Cardiac muscle cell (in vitro differentiated cells and primary cell): ENCODE measurements at regions not wholly inside any gene's neighbourhood (a gene's known extent, or its start where the extent isn't known, plus 50 kb on each side); places are given as distances from the start of the nearest gene placed in this dataset.
A peak's percentile ranks its signal among the peaks of the same experiment; 100 is the strongest.

Experiments
- DNase-seq, 2 donors: peaks; one replicate each; pipeline versions ENCODE4 v3.0.0 to v3.0.0-alpha.2; 2010 to 2017; ENCODE audit warnings: low read depth in 1 of 2, low spot score in 1 of 2
- H3K27ac ChIP-seq: fragments of 200-600 bp; sonication (generic); 2 replicates; pipeline ENCODE4 v1.5.1; 2016
- H3K27me3 ChIP-seq: fragments of 200-600 bp; sonication (generic); 2 replicates; pipeline ENCODE4 v1.6.0; 2016; ENCODE audit warnings: control low read depth
- H3K36me3 ChIP-seq: fragments of 200-600 bp; sonication (generic); 2 replicates; pipeline ENCODE4 v1.5.1; 2016; ENCODE audit warnings: control low read depth
- H3K4me1 ChIP-seq: fragments of 200-600 bp; sonication (generic); 2 replicates; pipeline ENCODE4 v1.8.1; 2017; ENCODE audit warnings: low read depth, mild to moderate bottlenecking, mixed run types
- H3K4me3 ChIP-seq: fragments of 200-600 bp; sonication (generic); 2 replicates; pipeline ENCODE4 v1.5.1; 2016; ENCODE audit warnings: mild to moderate bottlenecking
- H3K9me3 ChIP-seq: fragments of 200-600 bp; sonication (generic); 2 replicates; pipeline ENCODE4 v1.5.1; 2017; ENCODE audit warnings: low read depth, mild to moderate bottlenecking, control low read depth
- TF ChIP-seq, protein P1 (sequence below): IDR thresholded peaks from 2 replicates; pipeline ENCODE4 v1.5.1; 2012; ENCODE audit warnings: low read depth, mild to moderate bottlenecking, low read length

DNA sequence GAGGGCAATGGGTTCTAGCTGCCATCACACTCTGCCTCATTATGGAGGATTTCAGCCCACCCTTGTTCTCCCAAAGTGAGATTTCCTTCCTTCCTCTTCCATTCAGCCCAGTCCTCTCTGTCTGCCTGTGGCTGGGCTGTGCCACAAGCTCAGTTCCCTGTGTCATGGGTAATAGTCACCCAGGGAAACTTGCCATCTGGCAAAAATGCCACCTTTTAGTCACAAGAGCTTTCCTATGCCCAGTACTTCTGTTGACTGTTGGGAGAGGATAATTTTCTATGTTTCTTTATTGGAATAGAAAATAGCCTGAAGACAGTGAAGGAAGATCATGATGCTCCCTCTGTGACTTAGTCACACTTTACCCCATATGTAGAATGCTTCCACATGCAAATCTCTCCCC, 71.4 kb downstream of the TLR4 start:
- Histone ChIP-seq H3K4me1 (peaks cover 15% of the 10 kb centered on the region), H3K9me3 (no peaks in the 10 kb centered on the region), H3K27me3 (no peaks in the 10 kb centered on the region), H3K4me3 (no peak overlapping the region), H3K27ac (no peak overlapping the region), H3K36me3 (no peaks in the 10 kb centered on the region)
- TF ChIP-seq, protein P1, sequence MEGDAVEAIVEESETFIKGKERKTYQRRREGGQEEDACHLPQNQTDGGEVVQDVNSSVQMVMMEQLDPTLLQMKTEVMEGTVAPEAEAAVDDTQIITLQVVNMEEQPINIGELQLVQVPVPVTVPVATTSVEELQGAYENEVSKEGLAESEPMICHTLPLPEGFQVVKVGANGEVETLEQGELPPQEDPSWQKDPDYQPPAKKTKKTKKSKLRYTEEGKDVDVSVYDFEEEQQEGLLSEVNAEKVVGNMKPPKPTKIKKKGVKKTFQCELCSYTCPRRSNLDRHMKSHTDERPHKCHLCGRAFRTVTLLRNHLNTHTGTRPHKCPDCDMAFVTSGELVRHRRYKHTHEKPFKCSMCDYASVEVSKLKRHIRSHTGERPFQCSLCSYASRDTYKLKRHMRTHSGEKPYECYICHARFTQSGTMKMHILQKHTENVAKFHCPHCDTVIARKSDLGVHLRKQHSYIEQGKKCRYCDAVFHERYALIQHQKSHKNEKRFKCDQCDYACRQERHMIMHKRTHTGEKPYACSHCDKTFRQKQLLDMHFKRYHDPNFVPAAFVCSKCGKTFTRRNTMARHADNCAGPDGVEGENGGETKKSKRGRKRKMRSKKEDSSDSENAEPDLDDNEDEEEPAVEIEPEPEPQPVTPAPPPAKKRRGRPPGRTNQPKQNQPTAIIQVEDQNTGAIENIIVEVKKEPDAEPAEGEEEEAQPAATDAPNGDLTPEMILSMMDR = no peak
- no peak for DNase-seq

DNA sequence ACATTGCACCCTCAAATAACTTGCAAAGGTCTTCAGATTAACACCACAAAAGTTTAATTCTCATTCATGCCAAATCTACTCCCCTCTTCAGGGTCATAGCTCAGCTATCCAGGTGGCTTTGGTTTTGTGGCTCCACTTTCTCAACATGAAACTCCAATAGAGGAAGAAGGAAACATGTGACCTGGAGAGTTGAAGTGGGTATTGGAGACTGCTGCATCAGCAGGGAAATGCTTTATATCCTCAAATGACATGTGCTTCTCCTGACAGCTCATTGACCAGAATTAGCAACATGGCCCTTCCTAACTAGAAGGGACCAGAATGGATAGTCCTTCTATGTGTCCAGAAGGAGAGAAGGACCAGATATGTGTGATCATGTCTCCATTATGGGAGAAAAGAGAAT, 73.6 kb downstream of the TLR4 start:
- no peaks in the 10 kb centered on the region for H3K9me3 ChIP-seq
- TF ChIP-seq, protein P1 = no peak
- H3K36me3 ChIP-seq = no peaks in the 10 kb centered on the region
- no peak for DNase-seq
- H3K4me3 ChIP-seq = no peak overlapping the region
- no peak overlapping the region for H3K27ac ChIP-seq
- H3K27me3 ChIP-seq = no peaks in the 10 kb centered on the region
- peaks cover 15% of the 10 kb centered on the region for H3K4me1 ChIP-seq

DNA sequence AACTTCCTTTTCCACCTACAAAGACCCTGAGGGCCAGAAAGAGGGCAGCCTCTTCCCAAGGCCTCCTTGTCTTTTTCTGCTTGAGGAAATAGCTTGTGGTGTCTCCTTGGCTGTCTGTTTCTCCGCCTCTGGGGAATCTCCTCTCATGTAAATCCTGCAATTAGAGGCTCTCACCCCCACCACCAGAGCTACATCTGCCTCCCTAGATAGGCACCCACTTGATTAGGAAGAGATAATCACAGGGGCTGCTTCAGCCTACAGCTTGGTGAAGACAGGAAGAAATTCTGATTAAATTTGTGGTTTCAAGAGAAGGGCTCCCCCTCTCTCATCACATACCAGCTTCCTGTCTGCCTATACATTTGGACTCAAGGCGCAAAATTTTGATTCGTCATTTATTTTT, 75.6 kb downstream of the TLR4 start:
- peak in 1 of 2 donors; percentile 7 for DNase-seq
- Histone ChIP-seq H3K4me1 (peaks cover 15% of the 10 kb centered on the region), H3K9me3 (no peaks in the 10 kb centered on the region), H3K27me3 (no peaks in the 10 kb centered on the region), H3K36me3 (no peaks in the 10 kb centered on the region), H3K4me3 (no peak overlapping the region), H3K27ac (no peak overlapping the region)
- TF ChIP-seq, protein P1 = no peak

DNA sequence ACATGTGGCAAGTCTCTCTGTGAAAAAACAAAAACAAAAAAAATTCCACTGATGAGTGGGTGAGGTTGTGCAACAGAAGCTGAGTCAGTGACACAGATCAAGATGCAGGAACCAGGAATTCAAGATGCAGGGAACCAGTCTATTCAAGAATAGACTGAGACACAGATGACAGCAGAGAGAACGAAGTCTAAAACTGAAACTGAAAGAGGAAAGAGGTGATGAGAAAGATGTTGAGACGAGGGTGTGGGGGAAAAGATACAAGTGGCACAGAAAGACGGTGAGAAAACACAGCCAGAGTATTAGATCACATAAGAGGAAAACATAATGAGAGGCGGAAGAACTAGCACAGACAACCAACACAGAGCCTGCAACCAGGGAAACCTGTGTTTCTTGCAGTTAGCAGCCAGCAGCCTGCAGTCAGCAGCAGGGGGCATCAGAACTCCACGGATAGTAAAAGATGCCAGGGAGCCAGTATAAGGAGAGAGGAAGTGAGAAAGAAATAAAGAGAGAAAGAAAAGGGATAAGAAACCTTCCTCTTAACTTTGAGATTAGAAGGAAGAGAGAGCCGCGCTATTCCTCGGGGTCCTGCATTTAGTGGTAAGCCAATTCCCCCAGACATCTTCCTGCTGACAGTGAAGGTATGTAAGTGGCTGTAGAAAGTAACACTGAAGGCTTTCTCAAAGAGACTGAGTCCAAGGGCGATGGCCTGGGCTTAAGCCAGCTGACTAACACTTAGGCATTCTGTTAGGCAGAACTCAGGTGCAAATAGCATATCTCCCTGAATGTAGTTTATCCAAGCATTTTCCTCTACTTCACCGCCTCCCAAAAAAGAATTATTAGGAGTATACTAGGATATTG, 79.0 kb downstream of the TLR4 start:
- Histone ChIP-seq H3K9me3 (no peaks in the 10 kb centered on the region), H3K4me3 (no peak overlapping the region)

DNA sequence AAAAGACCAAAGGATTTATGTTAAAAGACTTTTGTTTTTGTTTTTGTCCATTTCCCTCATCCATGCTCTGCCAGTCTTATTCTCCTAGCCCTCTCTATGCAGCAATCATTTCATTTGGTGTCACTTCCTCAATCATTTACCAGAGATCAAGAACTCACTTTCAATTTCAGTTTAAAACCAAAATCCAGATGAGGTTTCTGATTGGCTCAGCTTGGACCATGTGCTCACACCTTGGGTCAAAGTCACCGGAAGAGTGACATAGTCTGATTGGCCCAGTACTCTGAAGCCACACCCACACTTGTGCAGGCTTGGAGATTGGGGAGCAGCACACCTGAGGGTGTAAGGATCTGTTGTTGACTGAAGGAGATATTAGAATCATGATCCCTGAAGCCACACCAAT, 79.6 kb downstream of the TLR4 start:
- H3K27me3 ChIP-seq = no peaks in the 10 kb centered on the region
- DNase-seq = no peak

More for the DNA sequence above, 79.0 kb downstream of the TLR4 start:
- TF ChIP-seq, protein P1 = peak; percentile 88
- peak; percentile 77 to 82 for DNase-seq
- Histone ChIP-seq H3K36me3 (no peaks in the 10 kb centered on the region), H3K27me3 (no peaks in the 10 kb centered on the region), H3K4me1 (peaks cover 11% of the 10 kb centered on the region), H3K27ac (no peak overlapping the region)

More for the DNA sequence above, 79.6 kb downstream of the TLR4 start:
- no peak overlapping the region for H3K4me3 ChIP-seq
- peaks cover 7% of the 10 kb centered on the region for H3K4me1 ChIP-seq
- H3K36me3 ChIP-seq = no peaks in the 10 kb centered on the region
- no peaks in the 10 kb centered on the region for H3K9me3 ChIP-seq
- TF ChIP-seq, protein P1 = no peak
- H3K27ac ChIP-seq = no peak overlapping the region
